CD4-positive, alpha-beta T cell (primary cell): ENCODE measurements at regions not wholly inside any gene's neighbourhood (a gene's known extent, or its start where the extent isn't known, plus 50 kb on each side); places are given as distances from the start of the nearest gene placed in this dataset.
"Not testable (repeated sequence)": the region's sequence is repeated elsewhere in the genome, so short reads cannot be mapped to it uniquely, and the experiment has no call there.

ENCODE experiments used
- ATAC-seq: fragments of 200-7000 bp; cut with Tn5 transposase; one replicate; pipeline ENCODE4 v1.10.0; 2022; ENCODE audit warnings: mild to moderate bottlenecking; ENCODE audit not compliant: poor library complexity
- CTCF ChIA-PET: fragments of 350-600 bp; sonication (Branson Sonifier 250); formaldehyde crosslinking; loops from one replicate; lab custom pipeline; 2021; ENCODE audit warnings: antibody characterized with exemption, inconsistent platforms; lab: Charles Lee
- POLR2A ChIA-PET: fragments of 350-600 bp; sonication (Branson Sonifier 250); formaldehyde crosslinking; loops from one replicate; lab custom pipeline; 2021; ENCODE audit warnings: antibody characterized with exemption, inconsistent platforms; lab: Charles Lee
- DNase-seq, 14 experiments: peaks; one replicate each; pipeline ENCODE4 v3.0.0-alpha.2; 2013 to 2020; ENCODE audit warnings: mixed read lengths in 2 of 14
- H3K27ac ChIP-seq, 2 donors: one replicate each; pipeline versions ENCODE4 v1.5.1 to v1.7.0; 2013; ENCODE audit warnings: low read length in 2 of 2, low read depth in 1 of 2, mild to moderate bottlenecking in 1 of 2
- H3K27me3 ChIP-seq, 2 experiments: 1 replicate in 1 of 2; 2 replicates in 1 of 2; pipeline versions ENCODE4 v1.6.1 to v1.7.0; 2013; ENCODE audit warnings: low read length in 2 of 2, control low read depth in 1 of 2, mild to moderate bottlenecking in 1 of 2, moderate library complexity in 1 of 2; ENCODE audit not compliant: insufficient read depth in 2 of 2, control insufficient read depth in 1 of 2
- H3K36me3 ChIP-seq: one replicate; pipeline ENCODE4 v1.6.1; 2013; ENCODE audit warnings: low read length, control low read depth; ENCODE audit not compliant: insufficient read depth
- H3K4me1 ChIP-seq: one replicate; pipeline ENCODE4 v1.6.1; 2013; ENCODE audit warnings: low read length, control low read depth; ENCODE audit not compliant: insufficient read depth
- H3K4me3 ChIP-seq: one replicate; pipeline ENCODE4 v1.5.1; 2013; ENCODE audit warnings: mild to moderate bottlenecking, low read length, moderate library complexity
- H3K9me3 ChIP-seq, 2 experiments: 1 replicate in 1 of 2; 2 replicates in 1 of 2; pipeline versions ENCODE4 v1.6.1 to v1.7.0; 2013; ENCODE audit warnings: low read length in 2 of 2, mild to moderate bottlenecking in 2 of 2, control low read depth in 1 of 2, moderate library complexity in 1 of 2; ENCODE audit not compliant: control insufficient read depth in 1 of 2, insufficient read depth in 1 of 2
- H3K27ac Mint-ChIP-seq: one replicate; pipeline ENCODE4 v1.8.0; 2020; ENCODE audit warnings: mixed read lengths
- H3K27me3 Mint-ChIP-seq: one replicate; pipeline ENCODE4 v1.8.0; 2021; ENCODE audit warnings: mixed read lengths
- H3K36me3 Mint-ChIP-seq: one replicate; pipeline ENCODE4 v1.8.0; 2021; ENCODE audit warnings: low read depth, mixed read lengths
- H3K4me1 Mint-ChIP-seq: one replicate; pipeline ENCODE4 v1.8.0; 2021; ENCODE audit warnings: low read depth, mixed read lengths
- H3K4me3 Mint-ChIP-seq: one replicate; pipeline ENCODE4 v1.8.0; 2020; ENCODE audit warnings: mild to moderate bottlenecking, mixed read lengths
- H3K9me3 Mint-ChIP-seq: one replicate; pipeline ENCODE4 v1.8.0; 2020; ENCODE audit warnings: mixed read lengths
- intact Hi-C, 2 experiments: fragments of 100-400 bp; cut with DNase I in 1 of 2; cut with micrococcal nuclease in 1 of 2; formaldehyde crosslinking; loops; one replicate each; pipeline versions ENCODE4 v1.15.1 to v1.9.0; 2023 to 2025; cut with DNase I, micrococcal nuclease
- TF ChIP-seq, protein P1 (sequence below): fragments of 200-600 bp; IDR thresholded peaks from one replicate; pipeline ENCODE4 v1.8.0; 2022; ENCODE audit warnings: antibody characterized with exemption, mild to moderate bottlenecking

- TF ChIP-seq, protein P1, sequence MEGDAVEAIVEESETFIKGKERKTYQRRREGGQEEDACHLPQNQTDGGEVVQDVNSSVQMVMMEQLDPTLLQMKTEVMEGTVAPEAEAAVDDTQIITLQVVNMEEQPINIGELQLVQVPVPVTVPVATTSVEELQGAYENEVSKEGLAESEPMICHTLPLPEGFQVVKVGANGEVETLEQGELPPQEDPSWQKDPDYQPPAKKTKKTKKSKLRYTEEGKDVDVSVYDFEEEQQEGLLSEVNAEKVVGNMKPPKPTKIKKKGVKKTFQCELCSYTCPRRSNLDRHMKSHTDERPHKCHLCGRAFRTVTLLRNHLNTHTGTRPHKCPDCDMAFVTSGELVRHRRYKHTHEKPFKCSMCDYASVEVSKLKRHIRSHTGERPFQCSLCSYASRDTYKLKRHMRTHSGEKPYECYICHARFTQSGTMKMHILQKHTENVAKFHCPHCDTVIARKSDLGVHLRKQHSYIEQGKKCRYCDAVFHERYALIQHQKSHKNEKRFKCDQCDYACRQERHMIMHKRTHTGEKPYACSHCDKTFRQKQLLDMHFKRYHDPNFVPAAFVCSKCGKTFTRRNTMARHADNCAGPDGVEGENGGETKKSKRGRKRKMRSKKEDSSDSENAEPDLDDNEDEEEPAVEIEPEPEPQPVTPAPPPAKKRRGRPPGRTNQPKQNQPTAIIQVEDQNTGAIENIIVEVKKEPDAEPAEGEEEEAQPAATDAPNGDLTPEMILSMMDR = no peak
These were observed 133.3 kb downstream of the TBC1D2B start for GRCh38 chr15:77944002-77944867.

DNA sequence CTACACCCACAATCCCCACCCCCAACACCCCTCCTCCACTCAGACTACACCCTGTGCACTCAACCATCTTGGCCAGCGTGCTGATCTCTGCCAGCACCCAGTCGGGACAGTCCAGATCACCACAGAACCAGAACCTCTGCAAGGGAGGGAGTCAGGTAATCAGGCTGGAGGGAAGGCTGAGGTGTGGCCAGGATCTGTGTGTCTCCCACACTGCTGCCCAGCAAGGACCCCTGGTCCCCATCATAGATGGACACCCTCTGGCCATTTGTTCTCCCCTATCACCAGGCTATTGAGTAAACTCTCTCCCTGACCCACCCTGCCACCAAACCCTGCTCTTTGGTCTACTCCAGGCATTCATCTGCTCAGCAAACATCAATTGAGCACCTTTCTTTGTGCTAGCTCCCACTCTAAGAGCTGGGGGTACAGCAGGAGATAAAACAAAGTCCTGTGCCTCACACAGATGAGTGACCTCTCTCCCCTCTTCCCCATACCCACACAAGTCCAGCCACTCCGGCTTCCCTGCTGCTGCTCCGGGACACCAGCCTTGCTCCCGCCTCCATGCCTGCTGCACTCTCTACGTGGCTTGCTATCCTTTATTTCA lies 134.8 kb downstream of the TBC1D2B start:
- Histone ChIP-seq H3K9me3 (no peaks in the 10 kb centered on the region), H3K36me3 (no peaks in the 10 kb centered on the region), H3K4me3 (no peak overlapping the region), H3K27me3 (no peaks in the 10 kb centered on the region), H3K4me1 (peaks cover 14% of the 10 kb centered on the region), H3K27ac (no peak overlapping the region)
- TF ChIP-seq, protein P1 = no peak
- Mint-ChIP-seq H3K9me3 (no peaks in the 10 kb centered on the region), H3K4me1 (peaks cover 4% of the 10 kb centered on the region), H3K27ac (no peak overlapping the region), H3K36me3 (no peaks in the 10 kb centered on the region), H3K27me3 (peaks cover 12% of the 10 kb centered on the region), H3K4me3 (peak overlapping the region; percentile 51)
- DNase-seq (no peak), ATAC-seq (no peak)
- CTCF ChIA-PET = no interaction called here
- intact Hi-C loops = no loop called here
- POLR2A ChIA-PET = no interaction called here

More at GRCh38 chr15:77944002-77944867, 133.3 kb downstream of the TBC1D2B start:
- Histone ChIP-seq H3K4me1 (peaks cover 14% of the 10 kb centered on the region), H3K4me3 (peak overlapping the region; percentile 60), H3K27ac (no peak overlapping the region), H3K36me3 (no peaks in the 10 kb centered on the region), H3K27me3 (no peaks in the 10 kb centered on the region), H3K9me3 (no peaks in the 10 kb centered on the region)
- intact Hi-C loops = no loop called here
- CTCF ChIA-PET = no interaction called here
- peak in 9 of 14 experiments; percentile 7 to 75 (median 41) for DNase-seq
- Mint-ChIP-seq H3K27ac (no peak overlapping the region), H3K4me1 (peaks cover 4% of the 10 kb centered on the region), H3K9me3 (no peaks in the 10 kb centered on the region), H3K27me3 (peaks cover 12% of the 10 kb centered on the region), H3K36me3 (no peaks in the 10 kb centered on the region), H3K4me3 (peak overlapping the region; percentile 45)
- POLR2A ChIA-PET = no interaction called here
- no peak for ATAC-seq

- H3K27ac ChIP-seq, ATAC-seq, H3K36me3 Mint-ChIP-seq, H3K4me3 ChIP-seq, H3K4me3 Mint-ChIP-seq, CTCF ChIA-PET, H3K36me3 ChIP-seq, POLR2A ChIA-PET, DNase-seq, H3K27ac Mint-ChIP-seq, H3K9me3 Mint-ChIP-seq, H3K4me1 Mint-ChIP-seq, H3K9me3 ChIP-seq, H3K27me3 ChIP-seq, intact Hi-C loops: not testable (repeated sequence)
- peaks cover 12% of the 10 kb centered on the region for H3K27me3 Mint-ChIP-seq
- H3K4me1 ChIP-seq = peaks cover 14% of the 10 kb centered on the region
These were observed 136.3 kb downstream of the TBC1D2B start for GRCh38 chr15:77941090-77941827.
